Trophoblast cell (in vitro differentiated cells and primary cell): ENCODE measurements at regions not wholly inside any gene's neighbourhood (a gene's known extent, or its start where the extent isn't known, plus 50 kb on each side); places are given as distances from the start of the nearest gene placed in this dataset.

Experiments
- DNase-seq, 2 donors: peaks; one replicate each; pipeline ENCODE4 v3.0.0-alpha.2; 2016
- H2AFZ ChIP-seq: 2 replicates; pipeline ENCODE4 v1.6.1; 2013; ENCODE audit warnings: low read length, moderate library complexity, mild to moderate bottlenecking; ENCODE audit not compliant: insufficient read depth, poor library complexity
- H2AK5ac ChIP-seq: 2 replicates; pipeline ENCODE4 v1.6.1; 2013; ENCODE audit warnings: mild to moderate bottlenecking, low read length
- H2BK120ac ChIP-seq: 2 replicates; pipeline ENCODE4 v1.6.1; 2013; ENCODE audit warnings: low read length, mild to moderate bottlenecking, moderate library complexity; ENCODE audit not compliant: insufficient read depth, poor library complexity
- H2BK12ac ChIP-seq: 2 replicates; pipeline ENCODE4 v1.6.1; 2013; ENCODE audit warnings: mild to moderate bottlenecking, low read length, moderate library complexity
- H2BK5ac ChIP-seq: 2 replicates; pipeline ENCODE4 v1.6.1; 2013; ENCODE audit warnings: low read length, low read depth, moderate library complexity, mild to moderate bottlenecking; ENCODE audit not compliant: poor library complexity
- H3K14ac ChIP-seq: 2 replicates; pipeline ENCODE4 v1.6.1; 2013; ENCODE audit warnings: mild to moderate bottlenecking, low read length
- H3K18ac ChIP-seq: 2 replicates; pipeline ENCODE4 v1.6.1; 2013; ENCODE audit warnings: mild to moderate bottlenecking, low read length
- H3K23ac ChIP-seq: 2 replicates; pipeline ENCODE4 v1.6.1; 2013; ENCODE audit warnings: low read length
- H3K27ac ChIP-seq: 2 replicates; pipeline ENCODE4 v1.5.1; 2013; ENCODE audit warnings: low read depth, mild to moderate bottlenecking, inconsistent platforms, low read length, moderate library complexity
- H3K27me3 ChIP-seq: 2 replicates; pipeline ENCODE4 v1.6.1; 2013; ENCODE audit warnings: inconsistent platforms, mild to moderate bottlenecking, low read length, moderate library complexity; ENCODE audit not compliant: insufficient read depth
- H3K36me3 ChIP-seq, 2 experiments: 1 replicate in 1 of 2; 2 replicates in 1 of 2; pipeline ENCODE4 v1.6.1; 2013; ENCODE audit warnings: low read length in 2 of 2, mild to moderate bottlenecking in 2 of 2, moderate library complexity in 1 of 2; ENCODE audit not compliant: insufficient read depth in 2 of 2, control insufficient read depth in 1 of 2
- H3K4ac ChIP-seq: 2 replicates; pipeline ENCODE4 v1.6.1; 2013; ENCODE audit warnings: low read depth, mild to moderate bottlenecking, low read length, moderate library complexity
- H3K4me1 ChIP-seq, 2 experiments: 1 replicate in 1 of 2; 2 replicates in 1 of 2; pipeline ENCODE4 v1.6.1; 2013; ENCODE audit warnings: low read length in 2 of 2, mild to moderate bottlenecking in 2 of 2, moderate library complexity in 1 of 2; ENCODE audit not compliant: insufficient read depth in 2 of 2, control insufficient read depth in 1 of 2
- H3K4me2 ChIP-seq: 2 replicates; pipeline ENCODE4 v1.6.1; 2013; ENCODE audit warnings: inconsistent platforms, mild to moderate bottlenecking, low read length, moderate library complexity
- H3K4me3 ChIP-seq: 2 replicates; pipeline ENCODE4 v1.5.1; 2013; ENCODE audit warnings: mild to moderate bottlenecking, low read depth, low read length, inconsistent platforms
- H3K79me1 ChIP-seq: one replicate; pipeline ENCODE4 v1.6.1; 2013; ENCODE audit warnings: low read length
- H3K79me2 ChIP-seq: 2 replicates; pipeline ENCODE4 v1.6.1; 2013; ENCODE audit warnings: low read length, mild to moderate bottlenecking; ENCODE audit not compliant: control insufficient read depth, insufficient read depth, poor library complexity
- H3K9ac ChIP-seq: 2 replicates; pipeline ENCODE4 v1.6.1; 2013; ENCODE audit warnings: mild to moderate bottlenecking, low read length
- H3K9me3 ChIP-seq: 2 replicates; pipeline ENCODE4 v1.6.1; 2013; ENCODE audit warnings: low read depth, mild to moderate bottlenecking, control low read depth, inconsistent platforms, low read length; ENCODE audit not compliant: insufficient read depth
- H4K12ac ChIP-seq: 2 replicates; pipeline ENCODE4 v1.6.1; 2013; ENCODE audit warnings: low read depth, mild to moderate bottlenecking, low read length, moderate library complexity
- H4K8ac ChIP-seq: 2 replicates; pipeline ENCODE4 v1.6.1; 2013; ENCODE audit warnings: low read depth, mild to moderate bottlenecking, low read length, moderate library complexity
- H4K91ac ChIP-seq: one replicate; pipeline ENCODE4 v1.6.1; 2013; ENCODE audit warnings: low read depth, mild to moderate bottlenecking, low read length, moderate library complexity
- WGBS: extraction: QIAGEN DNeasy Blood & Tissue Kit; methylation state at CpG from one replicate; pipeline ENCODE4 v1.1.7; 2013; ENCODE audit warnings: missing lambda C conversion rate; ENCODE audit not compliant: insufficient read length, insufficient coverage; ENCODE audit errors: extremely low coverage; 5-methylcytosine and 5-hydroxymethylcytosine counted together

GRCh38 chr16:75918109-75918508 is 191.8 kb upstream of the CPHXL start:
- Histone ChIP-seq H3K79me1 (no peaks in the 10 kb centered on the region), H2AK5ac (no peak overlapping the region), H4K91ac (no peak overlapping the region), H2BK12ac (no peak overlapping the region), H3K27me3 (no peaks in the 10 kb centered on the region), H3K79me2 (no peaks in the 10 kb centered on the region), H4K8ac (no peak overlapping the region), H3K9ac (no peak overlapping the region), H2BK5ac (no peak overlapping the region), H3K36me3 (no peaks in the 10 kb centered on the region), H2AFZ (no peak overlapping the region), H3K4me1 (no peaks in the 10 kb centered on the region), H3K4me2 (no peak overlapping the region), H3K9me3 (no peaks in the 10 kb centered on the region), H2BK120ac (no peak overlapping the region), H3K4me3 (no peak overlapping the region), H3K4ac (no peak overlapping the region), H3K18ac (no peak overlapping the region), H3K27ac (no peak overlapping the region), H3K23ac (no peak overlapping the region), H3K14ac (no peak overlapping the region), H4K12ac (no peak overlapping the region)
- no CpG with 5 or more reads among the region's 1 CpG for WGBS
- no peak for DNase-seq

DNA sequence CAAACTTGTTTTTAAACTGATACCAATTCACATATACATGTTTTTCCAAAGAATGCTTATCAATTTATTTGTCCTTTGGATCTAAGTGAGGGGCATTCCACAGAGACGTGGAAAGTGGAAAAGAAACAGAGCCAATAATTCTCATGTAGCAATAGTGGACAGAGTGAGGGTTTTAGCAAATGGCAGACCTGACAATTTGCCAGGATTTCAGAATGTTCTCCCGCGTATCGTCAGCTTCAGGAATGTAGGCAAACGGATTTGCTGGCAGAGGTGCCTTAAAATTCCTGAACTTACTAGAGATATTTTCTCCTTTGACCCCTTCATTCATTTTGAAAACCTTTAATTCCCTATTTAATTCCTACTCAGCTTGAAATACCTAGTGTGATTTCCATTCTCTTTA is 193.4 kb upstream of the CPHXL start:
- Histone ChIP-seq H3K9ac (no peak overlapping the region), H2AK5ac (no peak overlapping the region), H3K4me1 (no peaks in the 10 kb centered on the region), H2AFZ (no peak overlapping the region), H2BK5ac (no peak overlapping the region), H3K4ac (no peak overlapping the region), H3K36me3 (no peaks in the 10 kb centered on the region), H3K23ac (no peak overlapping the region), H3K18ac (no peak overlapping the region), H3K27me3 (no peaks in the 10 kb centered on the region), H2BK12ac (no peak overlapping the region), H3K4me3 (no peak overlapping the region), H4K12ac (no peak overlapping the region), H3K4me2 (no peak overlapping the region), H3K27ac (no peak overlapping the region), H4K8ac (no peak overlapping the region), H3K14ac (no peak overlapping the region), H3K79me1 (no peaks in the 10 kb centered on the region), H2BK120ac (no peak overlapping the region), H4K91ac (no peak overlapping the region), H3K9me3 (no peaks in the 10 kb centered on the region), H3K79me2 (no peaks in the 10 kb centered on the region)
- no peak for DNase-seq
- no CpG with 5 or more reads among the region's 5 CpGs for WGBS

DNA sequence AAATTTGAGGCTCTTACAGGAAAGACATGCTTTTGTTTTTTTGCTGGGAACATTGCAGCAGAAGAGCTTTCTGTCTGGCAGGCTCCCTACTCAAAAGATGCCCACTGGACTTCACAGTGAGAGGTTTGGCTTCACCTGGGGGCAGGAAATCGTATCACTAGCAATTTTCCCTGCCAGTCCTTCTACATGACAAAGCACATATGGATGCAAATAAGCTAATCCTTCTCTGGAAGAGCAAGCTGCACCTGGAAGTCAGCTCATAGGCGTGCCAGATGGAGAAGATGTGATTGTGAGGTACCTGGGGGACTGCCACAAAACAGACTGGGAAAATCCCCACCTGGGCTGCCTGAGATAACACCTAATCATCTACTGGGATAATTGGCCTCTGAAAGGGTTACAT is 195.0 kb upstream of the CPHXL start:
- Histone ChIP-seq H3K4me2 (no peak overlapping the region), H3K23ac (no peak overlapping the region), H3K36me3 (no peaks in the 10 kb centered on the region), H3K18ac (no peak overlapping the region), H3K4me1 (no peaks in the 10 kb centered on the region), H2BK120ac (no peak overlapping the region), H3K9me3 (no peaks in the 10 kb centered on the region), H4K8ac (no peak overlapping the region), H2AK5ac (no peak overlapping the region), H3K27ac (no peak overlapping the region), H3K9ac (no peak overlapping the region), H3K79me1 (no peaks in the 10 kb centered on the region), H4K91ac (no peak overlapping the region), H2AFZ (no peak overlapping the region), H3K4me3 (no peak overlapping the region), H4K12ac (no peak overlapping the region), H3K4ac (no peak overlapping the region), H3K27me3 (no peaks in the 10 kb centered on the region), H3K14ac (no peak overlapping the region), H2BK12ac (no peak overlapping the region), H2BK5ac (no peak overlapping the region), H3K79me2 (no peaks in the 10 kb centered on the region)
- DNase-seq = no peak
- WGBS = no CpG with 5 or more reads among the region's 2 CpGs

DNA sequence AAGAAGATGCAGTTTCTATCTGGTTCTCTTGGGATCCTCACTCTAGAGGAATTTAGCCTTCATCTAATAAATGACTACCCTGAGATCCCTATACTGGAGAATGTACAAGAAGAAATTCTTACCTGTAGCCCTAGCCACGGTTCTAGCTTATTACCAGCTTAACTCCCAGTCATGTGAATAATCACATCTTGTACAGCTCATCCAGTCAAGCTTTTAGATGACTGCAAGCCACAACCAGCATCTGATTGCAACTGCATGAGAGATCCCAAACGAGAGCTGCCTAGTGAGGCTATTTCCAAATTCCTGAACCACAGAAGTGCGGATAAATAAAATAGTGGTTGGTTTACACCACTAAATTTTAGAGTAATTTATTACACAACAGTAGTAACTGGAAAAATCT is 196.0 kb upstream of the CPHXL start:
- Histone ChIP-seq H4K8ac (no peak overlapping the region), H3K4ac (no peak overlapping the region), H3K9me3 (no peaks in the 10 kb centered on the region), H3K14ac (no peak overlapping the region), H3K4me2 (no peak overlapping the region), H4K12ac (no peak overlapping the region), H2AK5ac (no peak overlapping the region), H2BK5ac (no peak overlapping the region), H3K23ac (no peak overlapping the region), H3K9ac (no peak overlapping the region), H3K27me3 (no peaks in the 10 kb centered on the region), H3K36me3 (no peaks in the 10 kb centered on the region), H3K27ac (no peak overlapping the region), H3K79me1 (no peaks in the 10 kb centered on the region), H3K18ac (no peak overlapping the region), H3K4me3 (no peak overlapping the region), H4K91ac (no peak overlapping the region), H3K79me2 (no peaks in the 10 kb centered on the region), H2BK120ac (no peak overlapping the region), H3K4me1 (no peaks in the 10 kb centered on the region), H2BK12ac (no peak overlapping the region), H2AFZ (no peak overlapping the region)
- DNase-seq = no peak
- no CpG with 5 or more reads among the region's 3 CpGs for WGBS
